GM20000 (cell line): ENCODE measurements at regions not wholly inside any gene's neighbourhood (a gene's known extent, or its start where the extent isn't known, plus 50 kb on each side); places are given as distances from the start of the nearest gene placed in this dataset.

Experiments used
- DNase-seq: peaks from one replicate; pipeline ENCODE4 v3.0.0; 2012; ENCODE audit warnings: low spot score
- TF ChIP-seq, protein P1 (sequence below): IDR thresholded peaks from 2 replicates; pipeline ENCODE4 v1.5.1; 2012; ENCODE audit warnings: mild to moderate bottlenecking, control low read depth; ENCODE audit errors: extremely low read depth, missing control alignments

DNA sequence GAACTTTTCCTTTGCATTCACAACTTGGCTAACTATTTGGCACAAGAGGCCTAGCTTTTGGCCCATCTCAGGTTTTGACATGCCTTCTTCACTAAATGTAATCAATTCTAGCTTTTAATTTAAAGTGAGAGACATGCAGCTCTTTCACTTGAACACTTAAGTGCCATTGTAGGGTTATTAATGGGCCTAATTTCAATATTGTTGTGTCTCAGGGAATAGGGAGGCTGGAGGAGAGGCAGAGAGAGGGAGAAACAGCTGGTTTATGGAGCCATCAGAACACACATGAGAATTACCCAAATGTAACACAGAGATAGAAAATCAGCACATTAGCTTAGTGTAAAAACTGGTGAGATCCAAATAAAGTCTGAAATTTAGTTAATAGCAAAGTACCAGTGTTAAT is 157.4 kb downstream of the RPAP3 start:
- no peak for DNase-seq
- TF ChIP-seq, protein P1, sequence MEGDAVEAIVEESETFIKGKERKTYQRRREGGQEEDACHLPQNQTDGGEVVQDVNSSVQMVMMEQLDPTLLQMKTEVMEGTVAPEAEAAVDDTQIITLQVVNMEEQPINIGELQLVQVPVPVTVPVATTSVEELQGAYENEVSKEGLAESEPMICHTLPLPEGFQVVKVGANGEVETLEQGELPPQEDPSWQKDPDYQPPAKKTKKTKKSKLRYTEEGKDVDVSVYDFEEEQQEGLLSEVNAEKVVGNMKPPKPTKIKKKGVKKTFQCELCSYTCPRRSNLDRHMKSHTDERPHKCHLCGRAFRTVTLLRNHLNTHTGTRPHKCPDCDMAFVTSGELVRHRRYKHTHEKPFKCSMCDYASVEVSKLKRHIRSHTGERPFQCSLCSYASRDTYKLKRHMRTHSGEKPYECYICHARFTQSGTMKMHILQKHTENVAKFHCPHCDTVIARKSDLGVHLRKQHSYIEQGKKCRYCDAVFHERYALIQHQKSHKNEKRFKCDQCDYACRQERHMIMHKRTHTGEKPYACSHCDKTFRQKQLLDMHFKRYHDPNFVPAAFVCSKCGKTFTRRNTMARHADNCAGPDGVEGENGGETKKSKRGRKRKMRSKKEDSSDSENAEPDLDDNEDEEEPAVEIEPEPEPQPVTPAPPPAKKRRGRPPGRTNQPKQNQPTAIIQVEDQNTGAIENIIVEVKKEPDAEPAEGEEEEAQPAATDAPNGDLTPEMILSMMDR = no peak

- TF ChIP-seq, protein P1 = no peak
- no peak for DNase-seq
These were observed 158.8 kb downstream of the RPAP3 start for GRCh38 chr12:47547077-47547476.

GRCh38 chr12:47545938-47546609 is 159.8 kb downstream of the RPAP3 start:
- DNase-seq = no peak
- TF ChIP-seq, protein P1 = no peak

DNA sequence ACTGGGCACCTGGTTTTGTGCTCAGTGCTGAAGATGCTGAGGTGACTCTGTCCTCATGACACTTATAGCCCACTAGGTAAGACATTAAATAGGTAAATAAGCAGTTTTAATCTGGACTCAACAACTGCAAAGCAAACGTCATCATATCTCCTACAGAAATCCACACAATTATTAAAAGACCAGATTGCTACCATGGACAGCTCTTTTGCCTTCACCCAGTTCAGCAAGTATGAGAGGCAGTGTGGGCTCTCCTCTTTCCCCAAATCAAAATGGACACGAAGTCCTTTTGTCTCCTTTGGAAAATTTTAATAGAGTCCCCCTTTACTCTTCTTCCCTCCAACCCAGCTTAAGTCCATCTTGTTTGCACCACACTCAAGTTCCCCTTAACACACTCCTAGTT is 171.1 kb downstream of the RPAP3 start:
- no peak for DNase-seq
- TF ChIP-seq, protein P1 = no peak

GRCh38 chr12:47530050-47530449 is 175.8 kb downstream of the RPAP3 start:
- no peak for DNase-seq
- TF ChIP-seq, protein P1 = no peak

GRCh38 chr12:47527816-47528215 is 178.0 kb downstream of the RPAP3 start:
- TF ChIP-seq, protein P1 = no peak

GRCh38 chr12:47520029-47520428 is 185.8 kb downstream of the RPAP3 start:
- no peak for DNase-seq
- TF ChIP-seq, protein P1 = no peak

More at GRCh38 chr12:47527816-47528215, 178.0 kb downstream of the RPAP3 start:
- no peak for DNase-seq
